GM19467 (cell line): ENCODE measurements at regions not wholly inside any gene's neighbourhood (a gene's known extent, or its start where the extent isn't known, plus 50 kb on each side); places are given as distances from the start of the nearest gene placed in this dataset.
"Not testable (repeated sequence)": the region's sequence is repeated elsewhere in the genome, so short reads cannot be mapped to it uniquely, and the experiment has no call there.

Experiments used
- ATAC-seq: cut with Tn5 transposase; IDR thresholded peaks from one replicate; pipeline ENCODE4 v1.9.1; 2021; ENCODE audit warnings: mild to moderate bottlenecking, moderate library complexity; ENCODE audit not compliant: unreplicated experiment

DNA sequence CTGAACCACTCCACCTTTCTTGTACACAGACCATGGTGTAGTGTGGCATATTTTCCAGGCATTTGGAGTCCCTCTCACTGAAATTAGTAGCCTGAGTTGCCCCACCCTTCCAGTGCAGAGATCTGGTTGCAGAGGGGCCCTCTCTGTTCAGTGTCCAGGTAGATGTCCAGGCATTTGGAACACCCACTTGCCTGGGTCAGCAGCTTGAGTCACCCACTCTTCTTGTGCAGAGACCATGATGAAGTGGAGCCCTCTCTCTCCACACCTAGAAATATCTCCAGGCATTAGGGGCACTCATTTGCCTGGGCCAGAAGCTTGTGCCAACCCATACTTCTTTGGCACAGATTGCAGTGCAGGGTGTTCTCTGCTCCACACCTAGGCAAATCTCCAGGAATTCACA is 2733.3 kb downstream of the PCDH7 start:
- no peak for ATAC-seq

DNA sequence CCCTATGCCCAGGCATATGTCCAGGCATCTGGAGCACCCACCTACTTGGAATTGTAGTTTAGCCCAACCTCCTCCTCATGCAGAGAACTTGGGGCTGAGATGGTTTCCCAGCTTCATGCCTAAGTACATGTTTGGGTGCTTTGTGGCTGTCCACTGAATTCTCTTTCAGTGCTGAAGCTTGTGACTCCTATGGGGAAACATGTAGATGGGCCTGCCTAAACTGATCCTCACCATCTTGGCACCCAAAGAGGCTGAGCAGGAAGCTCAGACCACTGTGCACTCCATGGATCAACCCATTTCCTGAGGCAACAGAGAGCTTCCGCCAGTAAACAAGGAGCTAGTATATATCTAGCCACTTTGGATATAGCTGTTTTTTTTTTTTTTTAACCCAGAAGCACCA is 2733.7 kb downstream of the PCDH7 start:
- no peak for ATAC-seq

DNA sequence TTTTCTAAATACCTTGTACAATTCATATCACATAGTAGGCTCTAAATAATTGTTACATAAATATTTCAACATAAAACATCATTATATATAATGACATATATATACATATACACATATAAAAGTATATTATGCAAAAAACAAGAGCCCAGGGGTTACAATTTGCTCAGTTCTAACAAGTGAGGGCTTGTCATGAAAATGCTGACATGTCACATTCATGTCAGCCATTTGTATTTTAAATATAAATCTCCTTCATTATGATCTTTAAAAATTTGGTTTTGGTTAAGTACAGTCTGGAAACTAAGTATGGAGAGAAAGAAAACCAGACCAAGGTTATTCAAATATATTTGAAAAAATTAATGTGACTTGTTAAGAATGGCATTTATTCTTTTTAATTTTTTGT is 2745.4 kb downstream of the PCDH7 start:
- ATAC-seq: no peak

DNA sequence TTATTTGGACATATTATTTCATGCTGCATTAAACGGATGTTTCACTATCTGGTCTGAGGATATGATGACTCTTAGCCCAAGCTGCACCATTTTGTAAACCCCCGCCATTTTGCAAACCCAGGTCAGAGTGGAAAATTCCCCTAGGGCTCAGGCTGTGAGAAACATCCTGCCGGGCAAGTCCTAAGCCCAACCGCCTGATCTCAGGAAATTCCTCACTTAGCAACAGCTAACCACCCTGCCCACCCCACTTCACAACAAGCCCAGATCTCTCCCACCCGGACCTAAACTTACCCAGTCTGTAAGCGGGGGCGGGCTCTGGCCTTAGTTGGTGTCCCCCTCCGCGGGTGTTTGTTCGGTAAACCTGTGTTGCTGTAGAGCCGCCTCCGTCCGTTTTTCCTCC is 2747.1 kb downstream of the PCDH7 start:
- ATAC-seq: no peak

DNA sequence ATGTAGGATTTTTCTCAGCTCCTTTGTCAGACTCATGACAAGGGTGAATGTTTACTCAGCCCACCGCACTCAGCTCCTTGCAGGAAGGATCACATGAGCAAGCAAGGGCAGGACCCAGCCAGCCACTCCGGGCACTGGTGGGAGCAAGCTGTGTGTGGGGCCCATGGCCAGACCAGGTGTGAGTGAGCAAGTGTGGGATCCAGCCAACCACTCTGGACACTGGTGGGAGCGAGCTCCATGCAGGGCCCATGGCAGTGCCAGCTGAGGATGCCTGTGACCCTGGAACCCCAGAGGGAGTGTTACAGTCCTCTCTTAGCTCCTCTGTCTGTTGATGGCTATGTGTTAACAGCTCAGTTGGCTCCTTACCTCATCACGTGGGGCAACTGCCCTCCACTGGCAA is 2750.6 kb downstream of the PCDH7 start:
- no peak for ATAC-seq

DNA sequence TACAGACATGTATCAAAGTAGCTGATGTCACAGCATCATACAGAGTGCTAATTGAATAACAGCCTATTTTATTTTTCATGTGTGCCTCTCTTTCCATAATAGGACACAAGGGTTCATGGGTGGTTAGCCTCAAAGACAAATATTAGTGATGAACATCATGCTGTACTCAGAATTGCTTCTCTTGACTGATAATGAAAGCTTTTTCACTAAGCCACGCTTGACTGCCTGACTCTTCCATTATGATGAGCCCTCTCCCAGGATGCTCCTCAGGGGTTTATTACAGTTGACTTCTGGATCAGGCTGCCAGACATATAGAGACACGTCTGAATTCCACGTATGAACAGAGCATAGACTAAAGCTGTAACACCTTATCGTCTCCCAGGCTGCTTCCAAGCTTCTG is 2757.5 kb downstream of the PCDH7 start:
- ATAC-seq: no peak

DNA sequence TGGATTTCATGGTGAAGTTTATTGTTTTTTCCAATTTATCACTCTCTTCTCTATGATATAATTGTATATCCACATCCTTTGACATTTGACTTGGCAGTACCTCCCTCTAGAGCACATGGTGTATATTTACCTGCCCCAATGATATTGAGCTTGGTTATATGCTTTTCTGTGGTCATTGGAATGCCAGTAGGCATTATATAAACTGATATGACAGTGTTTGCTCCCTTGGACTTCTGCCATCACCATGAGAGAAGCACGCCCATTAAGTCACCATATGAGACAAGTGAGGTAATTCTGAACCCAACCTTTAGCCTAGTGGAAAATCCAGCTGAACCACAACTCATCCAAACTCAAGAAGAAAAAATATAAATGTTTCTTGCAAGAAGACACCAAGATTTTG is 2761.5 kb downstream of the ARAP2 start:
- no peak for ATAC-seq

DNA sequence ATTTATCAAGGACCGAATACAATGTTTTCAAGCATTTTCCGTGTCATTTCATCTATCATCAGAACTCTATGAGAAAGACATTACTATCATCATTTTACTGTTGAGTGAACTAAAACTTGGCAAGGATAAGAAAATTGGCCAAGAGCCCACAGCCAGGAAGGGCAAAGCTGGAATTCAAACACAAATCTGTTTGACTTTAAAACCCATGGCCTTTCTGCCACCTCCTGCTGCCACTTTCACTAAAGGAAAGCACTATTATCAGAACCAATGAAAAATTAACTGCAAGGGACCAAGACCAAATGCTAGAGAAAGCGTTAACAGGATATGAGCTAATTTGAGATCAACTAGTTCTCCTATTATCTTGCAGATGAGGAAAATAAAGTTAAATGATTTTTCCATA is 2759.2 kb downstream of the ARAP2 start:
- ATAC-seq: no peak

DNA sequence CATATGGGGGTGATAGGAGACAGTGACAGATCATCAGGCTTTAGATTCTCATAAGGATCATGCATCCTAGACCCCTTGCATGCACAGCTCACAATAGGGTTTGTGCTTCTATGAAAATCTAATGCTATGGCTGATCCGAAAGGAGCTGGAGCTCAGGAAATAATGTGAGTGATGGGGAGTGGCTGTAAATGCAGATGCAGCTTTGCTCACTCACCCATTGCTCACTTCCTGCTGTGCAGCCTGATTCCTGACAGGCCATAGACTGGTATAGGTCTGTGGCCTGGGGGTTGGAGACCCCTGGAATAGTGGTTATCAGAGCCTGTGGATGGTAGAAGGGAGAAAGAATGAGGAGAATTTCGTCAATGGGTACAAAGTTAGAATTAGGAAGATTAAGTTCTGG is 2751.1 kb downstream of the ARAP2 start:
- no peak for ATAC-seq

DNA sequence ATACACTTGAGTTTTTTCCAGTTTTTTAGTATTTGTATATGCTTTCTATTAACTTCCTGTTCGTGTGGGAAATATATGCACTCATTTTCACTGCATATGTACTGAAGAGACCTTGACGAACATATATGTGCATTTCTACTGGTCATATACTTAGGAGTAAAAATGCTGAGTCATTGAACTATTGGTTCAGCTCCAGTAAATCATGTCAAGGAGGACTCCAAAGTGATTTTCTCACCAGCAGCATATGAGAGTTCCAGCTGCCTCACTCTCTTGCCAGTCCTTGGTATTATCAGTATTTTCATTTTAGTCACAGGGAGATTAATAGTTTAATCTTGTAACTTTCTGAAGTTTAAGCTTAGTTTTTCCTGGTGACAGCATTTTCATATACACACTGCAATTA is 2750.2 kb downstream of the ARAP2 start:
- ATAC-seq: no peak

DNA sequence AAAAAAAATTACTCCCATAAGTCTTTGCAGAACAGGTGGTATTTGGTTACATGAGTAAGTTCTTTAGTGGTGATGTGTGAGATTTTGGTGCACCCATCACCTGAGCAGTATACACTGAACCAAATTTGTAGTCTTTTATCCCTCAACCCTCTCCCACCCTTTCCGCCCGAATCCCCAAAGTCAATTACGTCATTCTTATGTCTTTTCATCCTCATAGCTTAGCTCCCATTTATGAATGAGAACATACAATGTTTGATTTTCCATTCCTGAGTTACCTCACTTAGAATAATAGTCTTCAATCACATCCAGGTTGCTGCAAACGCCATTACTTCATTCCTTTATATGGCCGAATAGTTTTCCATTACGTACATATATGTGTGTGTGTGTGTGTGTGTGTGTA is 2742.7 kb downstream of the ARAP2 start:
- ATAC-seq: not testable (repeated sequence)

DNA sequence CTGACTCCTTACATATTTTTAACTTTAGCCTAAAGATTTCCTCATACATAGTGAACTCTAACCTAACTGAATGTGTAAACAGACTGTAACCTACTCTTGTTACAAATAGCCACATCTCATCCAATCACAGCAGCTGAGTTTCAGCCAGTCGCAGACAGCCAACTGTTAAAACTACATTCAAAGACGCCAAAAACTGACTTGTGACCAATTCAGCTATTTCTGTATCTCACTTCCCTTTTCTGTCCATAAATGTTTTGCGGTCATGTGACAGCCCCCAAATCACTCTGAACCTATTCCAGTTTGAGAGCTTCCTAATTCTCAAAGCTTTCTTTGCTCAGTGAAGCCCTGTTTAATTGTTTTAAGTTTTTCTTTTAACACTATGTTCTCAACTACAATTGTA is 2731.9 kb downstream of the ARAP2 start:
- ATAC-seq: no peak

DNA sequence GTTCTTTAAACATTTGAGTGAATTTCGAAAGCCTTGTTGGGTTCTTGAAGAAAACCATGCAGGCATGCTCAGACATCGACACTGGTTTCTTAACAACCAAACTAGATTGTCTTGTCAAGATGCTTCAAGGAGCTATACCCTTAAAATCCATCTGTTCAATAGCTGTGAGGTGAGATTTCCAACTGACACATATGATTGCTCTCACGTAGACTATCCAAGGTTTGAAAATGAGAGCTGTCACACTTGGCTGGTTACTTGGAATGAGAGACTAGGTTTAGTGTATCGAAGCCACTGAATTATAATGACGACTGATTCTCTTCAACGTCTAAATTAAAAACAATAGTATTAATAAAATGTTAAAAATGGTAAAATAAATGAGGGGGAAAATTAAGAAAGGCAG is 2725.5 kb downstream of the ARAP2 start:
- no peak for ATAC-seq

DNA sequence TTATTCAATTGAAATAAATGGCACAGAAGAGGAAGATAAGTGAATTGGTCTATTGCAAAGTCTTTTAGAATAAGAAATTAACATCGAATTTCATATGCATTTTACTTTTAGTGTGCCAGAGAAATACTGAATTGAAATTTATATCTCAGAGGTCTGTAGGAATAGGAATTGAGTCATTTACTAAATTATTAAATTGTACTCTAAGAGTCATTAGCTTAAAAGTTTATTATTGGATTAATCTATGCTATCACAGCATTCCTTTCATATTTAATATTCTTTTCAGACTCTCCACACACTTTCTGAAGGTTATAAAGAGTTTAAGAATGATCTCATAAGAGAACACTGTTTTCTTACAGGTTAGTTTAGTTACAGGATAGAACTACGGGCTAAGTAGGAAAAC is 2711.5 kb downstream of the ARAP2 start:
- no peak for ATAC-seq

DNA sequence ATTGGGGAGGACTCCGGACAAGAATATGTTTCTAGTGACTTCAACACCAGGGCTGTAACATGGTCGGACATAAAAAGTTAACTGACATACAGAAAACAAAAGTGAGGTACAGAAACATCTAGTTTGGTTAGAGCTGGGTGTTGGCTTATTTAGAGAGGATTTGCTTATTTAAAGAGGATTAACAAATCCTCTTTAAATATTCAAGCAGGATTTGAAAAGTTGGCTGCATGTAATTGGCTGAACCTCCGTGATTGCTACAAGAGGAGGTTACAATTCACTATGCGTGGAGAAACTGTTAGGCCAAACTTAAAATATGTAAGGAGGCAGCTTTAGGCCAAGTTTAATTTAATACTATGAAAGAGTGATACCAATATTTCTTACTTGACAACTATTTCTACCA is 2707.4 kb downstream of the ARAP2 start:
- no peak for ATAC-seq

DNA sequence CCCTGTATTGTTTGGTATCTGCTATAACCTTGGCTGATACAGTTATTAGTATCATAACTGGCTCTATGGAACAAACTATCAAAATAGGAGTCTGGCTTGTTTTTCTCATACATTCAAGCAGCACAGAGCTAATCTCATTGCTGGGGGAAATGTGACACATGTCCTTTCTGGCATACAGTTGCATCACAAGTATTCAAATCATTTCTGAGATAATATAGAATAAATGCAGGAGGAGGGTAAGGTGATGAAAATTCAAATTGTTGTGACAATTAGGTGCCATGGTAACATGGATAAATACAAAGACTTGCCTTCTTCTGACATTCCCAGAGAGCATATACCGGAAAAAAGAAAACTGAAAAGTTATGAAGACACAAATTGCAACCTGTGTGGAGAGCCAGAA is 2706.8 kb downstream of the ARAP2 start:
- ATAC-seq: no peak

DNA sequence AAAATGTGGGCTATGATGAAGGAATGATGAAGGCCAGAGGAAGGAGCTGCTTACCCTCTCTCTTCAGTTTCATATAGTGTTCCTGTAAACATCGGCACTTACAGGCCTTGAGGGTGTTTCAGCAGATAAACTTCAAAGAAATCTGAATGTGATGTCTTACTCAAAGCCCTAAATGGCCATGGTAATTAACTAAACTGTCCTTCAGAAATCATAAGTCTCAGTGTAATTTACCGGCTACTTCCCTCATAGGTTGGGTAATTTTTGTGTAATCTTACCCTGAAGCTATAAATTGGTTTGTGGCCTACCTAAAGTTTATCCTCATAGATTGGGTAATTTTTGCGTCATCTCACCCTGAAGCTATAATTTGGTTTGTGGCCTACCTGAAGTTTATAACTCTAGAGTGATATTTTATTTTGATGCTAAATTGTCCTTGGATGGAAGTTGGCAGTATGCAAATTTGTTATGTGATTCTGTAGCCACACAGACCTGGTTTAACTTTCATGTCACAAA is 2700.3 kb downstream of the ARAP2 start:
- ATAC-seq: no peak

DNA sequence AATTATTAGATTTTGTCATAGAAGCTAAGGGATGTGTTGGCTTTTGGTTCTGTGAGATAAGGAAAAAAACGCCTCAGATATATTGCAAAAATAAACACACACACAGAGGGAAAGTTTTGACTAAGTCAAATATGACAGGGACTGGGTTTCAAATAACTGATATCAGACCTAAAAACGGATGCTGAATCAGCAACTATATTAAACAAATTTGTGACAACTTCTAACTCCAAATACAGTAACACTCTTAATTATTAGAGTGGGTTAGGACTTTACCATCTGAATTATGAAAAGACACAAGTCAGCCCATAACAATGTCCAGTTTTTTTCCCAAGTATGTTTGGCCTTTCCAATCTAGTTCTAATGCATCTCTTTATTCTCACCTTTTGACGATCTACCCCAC is 2693.1 kb downstream of the ARAP2 start:
- no peak for ATAC-seq

DNA sequence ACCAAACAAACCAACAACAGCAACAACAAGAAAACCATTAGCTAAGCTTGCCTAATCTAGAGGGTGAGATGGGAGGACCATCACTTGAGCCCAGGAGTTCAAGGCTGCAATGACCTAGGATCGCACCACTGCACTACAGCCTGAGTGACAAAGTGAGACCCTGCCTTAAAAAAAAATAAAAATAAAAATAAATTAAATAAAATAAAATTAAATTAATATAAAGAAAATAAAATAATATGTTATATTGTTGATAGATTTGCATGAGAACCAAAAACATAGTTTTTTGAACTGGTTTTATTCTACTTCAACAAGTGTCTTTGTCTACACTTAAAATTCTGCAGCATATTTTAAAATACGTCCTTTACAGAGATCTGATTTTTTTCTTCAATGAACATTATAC is 2683.1 kb downstream of the ARAP2 start:
- ATAC-seq: no peak

DNA sequence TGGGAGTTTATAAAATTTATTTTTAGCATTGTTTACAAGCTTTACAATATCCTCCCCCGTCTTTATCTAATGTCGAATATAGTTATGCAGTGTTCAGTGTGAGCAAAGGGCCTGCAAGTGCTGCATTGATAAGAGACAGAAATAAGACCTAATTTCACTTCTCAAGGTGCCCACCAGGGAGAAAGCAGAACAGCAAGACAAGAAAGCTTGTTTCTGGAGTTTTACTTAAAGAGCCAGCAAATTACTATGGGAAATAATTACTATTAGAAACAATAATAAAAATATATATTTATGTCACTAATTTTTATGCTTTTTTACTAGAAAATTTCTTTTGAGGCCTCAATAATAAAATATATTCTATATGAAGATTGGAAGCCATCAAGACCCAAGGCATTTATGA is 2677.7 kb downstream of the ARAP2 start:
- ATAC-seq: no peak

DNA sequence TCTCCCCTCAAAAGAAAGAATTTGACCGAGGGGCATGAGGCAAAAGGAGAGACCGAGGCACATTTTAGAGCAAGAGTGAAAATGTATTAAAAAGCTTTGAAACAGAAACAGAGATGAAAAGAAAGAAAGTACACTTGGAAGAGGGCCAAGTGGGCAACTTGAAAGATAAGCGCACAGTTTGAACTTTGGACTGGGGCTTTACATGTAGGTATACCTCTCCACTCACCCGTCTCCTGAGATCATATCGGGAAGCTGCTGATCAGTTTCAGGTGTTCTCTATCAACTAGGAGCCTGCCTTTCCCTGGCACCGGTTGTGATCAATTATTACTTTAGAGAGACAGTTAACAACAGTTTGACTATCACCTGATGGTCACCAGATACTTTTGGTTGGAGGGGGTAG is 2666.5 kb downstream of the ARAP2 start:
- ATAC-seq: no peak

DNA sequence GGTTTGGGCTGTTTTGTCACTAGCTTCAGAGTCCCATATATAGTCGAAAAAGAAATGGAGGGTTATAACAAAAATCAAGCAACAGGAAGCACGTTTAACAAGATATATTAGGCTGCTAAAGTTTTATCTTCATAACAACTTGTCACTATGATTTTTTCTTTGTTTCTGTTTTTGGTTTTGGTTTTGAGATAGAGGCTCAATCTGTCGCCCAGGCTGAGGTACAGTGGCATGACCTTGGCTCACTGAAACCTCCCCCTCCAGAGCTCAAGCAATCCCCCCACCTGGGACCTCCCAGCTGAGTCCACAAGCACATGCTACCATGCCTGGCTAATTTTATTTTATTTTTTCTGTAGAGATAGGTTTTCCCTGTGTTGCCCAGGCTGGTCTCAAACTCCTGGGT is 2664.4 kb downstream of the ARAP2 start:
- no peak for ATAC-seq

DNA sequence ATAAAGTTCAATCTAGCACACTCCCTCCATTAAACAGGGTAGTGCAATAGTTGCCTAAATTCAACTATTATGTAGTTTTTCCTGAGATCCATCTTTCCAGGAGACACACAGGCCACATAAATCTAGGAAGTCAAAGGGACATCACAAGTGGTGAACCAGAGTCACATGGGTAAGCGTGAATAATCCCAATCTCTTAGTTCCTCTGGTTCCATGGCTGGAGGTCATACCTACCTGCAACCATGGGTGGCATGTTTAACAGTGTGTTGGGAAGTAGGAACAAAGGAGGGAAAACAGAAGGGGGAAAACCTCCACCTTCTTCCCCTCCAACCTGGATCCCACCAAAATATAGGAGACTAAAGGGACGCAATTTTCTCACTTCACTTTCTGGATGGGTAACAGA is 2651.6 kb downstream of the ARAP2 start:
- ATAC-seq: no peak

DNA sequence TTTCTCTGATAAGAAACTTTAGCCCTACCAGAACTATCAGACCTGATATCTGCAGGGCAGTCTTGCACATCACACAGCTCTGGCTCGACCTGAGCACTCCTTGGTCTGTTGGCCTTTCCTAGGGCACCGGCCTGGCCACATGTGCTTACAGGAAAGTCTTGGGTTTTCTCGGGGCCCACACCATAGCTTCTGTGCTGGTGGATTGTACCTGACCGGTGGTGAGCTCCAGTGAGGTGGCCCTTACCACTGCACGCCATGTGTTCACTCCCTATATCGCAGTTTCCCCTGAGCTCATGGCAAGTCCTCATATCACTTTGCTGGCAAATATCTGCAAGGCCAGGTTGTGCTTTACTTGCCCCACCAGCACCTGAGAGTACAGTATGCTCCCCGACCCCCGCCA is 2637.4 kb downstream of the ARAP2 start:
- ATAC-seq: no peak
